Panc1 (cell line): ENCODE measurements at regions not wholly inside any gene's neighbourhood (a gene's known extent, or its start where the extent isn't known, plus 50 kb on each side); places are given as distances from the start of the nearest gene placed in this dataset.

Experiments
- ATAC-seq: fragments of 200-7000 bp; cut with Tn5 transposase; 2 replicates; pipeline ENCODE4 v1.9.1; 2020; ENCODE audit warnings: mild to moderate bottlenecking, moderate library complexity
- BruUV-seq: library from RNA; stranded (reverse); fragments of 400-500 nt; replicated peaks from 2 replicates; lab custom pipeline; 2021; lab: Mats Ljungman, UMichigan
- CTCF ChIA-PET: fragments of 300-600 bp; sonication (Branson Sonifier 250); formaldehyde crosslinking; loops from one replicate; lab custom pipeline; 2022; ENCODE audit warnings: antibody characterized with exemption; lab: Charles Lee
- POLR2A ChIA-PET: fragments of 300-600 bp; sonication (Branson Sonifier 250); formaldehyde crosslinking; loops from one replicate; lab custom pipeline; 2022; ENCODE audit warnings: antibody characterized with exemption; lab: Charles Lee
- DNase-seq: peaks from one replicate; pipeline ENCODE4 v3.0.0-alpha.2; 2010; ENCODE audit warnings: low read depth, low spot score
- H3K27ac ChIP-seq: 2 replicates; pipeline ENCODE4 v1.5.1; 2011; ENCODE audit warnings: mild to moderate bottlenecking, low read length, inconsistent platforms
- H3K27me3 ChIP-seq: fragments of 200-500 bp; sonication (Bioruptor generic); 2 replicates; pipeline ENCODE4 v1.6.0; 2014; ENCODE audit warnings: low read length, inconsistent platforms; ENCODE audit not compliant: control insufficient read depth, insufficient read depth
- H3K36me3 ChIP-seq: fragments of 200-500 bp; sonication (Bioruptor generic); 2 replicates; pipeline ENCODE4 v1.5.1; 2014; ENCODE audit warnings: inconsistent platforms, mild to moderate bottlenecking, low read length, moderate library complexity; ENCODE audit not compliant: control insufficient read depth, insufficient read depth
- H3K4me1 ChIP-seq: 2 replicates; pipeline ENCODE4 v1.5.1; 2011; ENCODE audit warnings: inconsistent platforms, mild to moderate bottlenecking, low read length, moderate library complexity; ENCODE audit not compliant: control insufficient read depth, insufficient read depth
- H3K4me3 ChIP-seq, 2 experiments: 2 replicates each; pipeline ENCODE4 v1.5.1; 2011 to 2012; ENCODE audit warnings: low read depth in 2 of 2, low read length in 2 of 2, mild to moderate bottlenecking in 2 of 2, inconsistent platforms in 1 of 2, moderate library complexity in 1 of 2
- H3K9me3 ChIP-seq: fragments of 200-500 bp; sonication (Bioruptor generic); 2 replicates; pipeline ENCODE4 v1.5.1; 2014; ENCODE audit warnings: low read depth, mild to moderate bottlenecking, inconsistent platforms, low read length, moderate library complexity; ENCODE audit not compliant: control insufficient read depth, insufficient read depth
- POLR2AphosphoS5 ChIP-seq: IDR thresholded peaks from 2 replicates; pipeline ENCODE4 v1.6.1; 2012; ENCODE audit warnings: mild to moderate bottlenecking, low read depth, low read length, moderate library complexity
- SIN3A ChIP-seq: IDR thresholded peaks from 2 replicates; pipeline ENCODE4 v1.6.1; 2012; ENCODE audit warnings: low read depth, mild to moderate bottlenecking, low read length, moderate library complexity, borderline replicate concordance; ENCODE audit not compliant: insufficient read depth
- TCF7L2 ChIP-seq: IDR thresholded peaks from 2 replicates; pipeline ENCODE4 v1.6.1; 2011; ENCODE audit warnings: mild to moderate bottlenecking, low read depth, low read length, inconsistent platforms
- in situ Hi-C: cut with HindIII; loops from 2 replicates; pipeline ENCODE4 v1.10.0; 2016; ENCODE audit warnings: low sequenced_read_pairs, low pct_unique_long_range_greater_than_20kb
- intact Hi-C: fragments of 100-400 bp; cut with micrococcal nuclease; formaldehyde crosslinking; loops from one replicate; pipeline ENCODE4 v1.10.0; 2022; ENCODE audit not compliant: unreplicated experiment
- TF ChIP-seq, protein P1 (sequence below): fragments of 450-650 bp; IDR thresholded peaks from 2 replicates; pipeline ENCODE4 v1.5.1; 2017; ENCODE audit warnings: mild to moderate bottlenecking
- TF ChIP-seq, protein P2 (sequence below), 2 experiments: IDR thresholded peaks; 2 replicates each; pipeline ENCODE4 v1.6.1; 2011 to 2012; ENCODE audit warnings: low read depth in 2 of 2, control low read depth in 1 of 2, low read length in 1 of 2, mild to moderate bottlenecking in 1 of 2, moderate library complexity in 1 of 2; ENCODE audit not compliant: insufficient read depth in 1 of 2

DNA sequence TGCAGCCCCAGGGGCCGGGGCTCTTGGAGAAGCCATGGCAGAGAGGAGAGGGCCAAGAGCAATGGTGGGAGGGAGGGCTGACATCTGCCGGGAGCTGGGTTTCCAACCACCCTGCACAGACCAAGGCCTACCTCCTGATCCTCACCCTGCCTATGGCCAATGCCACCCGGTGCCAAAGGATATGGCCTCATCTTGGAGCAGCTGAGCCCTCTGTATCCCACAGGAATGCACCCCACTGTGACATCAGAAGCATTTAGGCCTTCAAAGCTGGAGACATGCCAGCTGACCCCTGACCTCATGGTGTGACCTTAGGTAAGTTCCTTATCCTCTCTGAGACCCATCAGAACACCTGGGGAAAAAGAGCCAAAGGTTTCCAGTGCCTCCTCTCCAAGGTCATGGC, 113.6 kb upstream of the ZMIZ1 start:
- DNase-seq (no peak), ATAC-seq (no peak)
- Histone ChIP-seq H3K36me3 (no peaks in the 10 kb centered on the region), H3K27ac (no peak overlapping the region), H3K27me3 (no peaks in the 10 kb centered on the region), H3K4me3 (no peak overlapping the region), H3K4me1 (peaks cover 3% of the 10 kb centered on the region; the same call in 1 of the 2 replicates), H3K9me3 (no peaks in the 10 kb centered on the region)
- in situ Hi-C loops = no loop called here
- ChIA-PET CTCF (interaction anchor here (0.6 kb wide), 1 partner anchor 420 kb away, joined by 3 read pairs; no protein-coding TSS in a partner anchor), POLR2A (no interaction called here)
- TF ChIP-seq, protein P1, sequence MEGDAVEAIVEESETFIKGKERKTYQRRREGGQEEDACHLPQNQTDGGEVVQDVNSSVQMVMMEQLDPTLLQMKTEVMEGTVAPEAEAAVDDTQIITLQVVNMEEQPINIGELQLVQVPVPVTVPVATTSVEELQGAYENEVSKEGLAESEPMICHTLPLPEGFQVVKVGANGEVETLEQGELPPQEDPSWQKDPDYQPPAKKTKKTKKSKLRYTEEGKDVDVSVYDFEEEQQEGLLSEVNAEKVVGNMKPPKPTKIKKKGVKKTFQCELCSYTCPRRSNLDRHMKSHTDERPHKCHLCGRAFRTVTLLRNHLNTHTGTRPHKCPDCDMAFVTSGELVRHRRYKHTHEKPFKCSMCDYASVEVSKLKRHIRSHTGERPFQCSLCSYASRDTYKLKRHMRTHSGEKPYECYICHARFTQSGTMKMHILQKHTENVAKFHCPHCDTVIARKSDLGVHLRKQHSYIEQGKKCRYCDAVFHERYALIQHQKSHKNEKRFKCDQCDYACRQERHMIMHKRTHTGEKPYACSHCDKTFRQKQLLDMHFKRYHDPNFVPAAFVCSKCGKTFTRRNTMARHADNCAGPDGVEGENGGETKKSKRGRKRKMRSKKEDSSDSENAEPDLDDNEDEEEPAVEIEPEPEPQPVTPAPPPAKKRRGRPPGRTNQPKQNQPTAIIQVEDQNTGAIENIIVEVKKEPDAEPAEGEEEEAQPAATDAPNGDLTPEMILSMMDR = no peak
- no peak for TF ChIP-seq TCF7L2
- TF ChIP-seq SIN3A = no peak
- TF ChIP-seq, protein P2, sequence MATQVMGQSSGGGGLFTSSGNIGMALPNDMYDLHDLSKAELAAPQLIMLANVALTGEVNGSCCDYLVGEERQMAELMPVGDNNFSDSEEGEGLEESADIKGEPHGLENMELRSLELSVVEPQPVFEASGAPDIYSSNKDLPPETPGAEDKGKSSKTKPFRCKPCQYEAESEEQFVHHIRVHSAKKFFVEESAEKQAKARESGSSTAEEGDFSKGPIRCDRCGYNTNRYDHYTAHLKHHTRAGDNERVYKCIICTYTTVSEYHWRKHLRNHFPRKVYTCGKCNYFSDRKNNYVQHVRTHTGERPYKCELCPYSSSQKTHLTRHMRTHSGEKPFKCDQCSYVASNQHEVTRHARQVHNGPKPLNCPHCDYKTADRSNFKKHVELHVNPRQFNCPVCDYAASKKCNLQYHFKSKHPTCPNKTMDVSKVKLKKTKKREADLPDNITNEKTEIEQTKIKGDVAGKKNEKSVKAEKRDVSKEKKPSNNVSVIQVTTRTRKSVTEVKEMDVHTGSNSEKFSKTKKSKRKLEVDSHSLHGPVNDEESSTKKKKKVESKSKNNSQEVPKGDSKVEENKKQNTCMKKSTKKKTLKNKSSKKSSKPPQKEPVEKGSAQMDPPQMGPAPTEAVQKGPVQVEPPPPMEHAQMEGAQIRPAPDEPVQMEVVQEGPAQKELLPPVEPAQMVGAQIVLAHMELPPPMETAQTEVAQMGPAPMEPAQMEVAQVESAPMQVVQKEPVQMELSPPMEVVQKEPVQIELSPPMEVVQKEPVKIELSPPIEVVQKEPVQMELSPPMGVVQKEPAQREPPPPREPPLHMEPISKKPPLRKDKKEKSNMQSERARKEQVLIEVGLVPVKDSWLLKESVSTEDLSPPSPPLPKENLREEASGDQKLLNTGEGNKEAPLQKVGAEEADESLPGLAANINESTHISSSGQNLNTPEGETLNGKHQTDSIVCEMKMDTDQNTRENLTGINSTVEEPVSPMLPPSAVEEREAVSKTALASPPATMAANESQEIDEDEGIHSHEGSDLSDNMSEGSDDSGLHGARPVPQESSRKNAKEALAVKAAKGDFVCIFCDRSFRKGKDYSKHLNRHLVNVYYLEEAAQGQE (IDR thresholded peaks at IDR 0.05; ENCODE audit: insufficient read depth in 1 of 2, low read depth in 2 of 2, low read length in 1 of 2) = no peak
- no peak for TF ChIP-seq POLR2AphosphoS5
- no TSS peak for BruUV-seq
- intact Hi-C loops = no loop called here

DNA sequence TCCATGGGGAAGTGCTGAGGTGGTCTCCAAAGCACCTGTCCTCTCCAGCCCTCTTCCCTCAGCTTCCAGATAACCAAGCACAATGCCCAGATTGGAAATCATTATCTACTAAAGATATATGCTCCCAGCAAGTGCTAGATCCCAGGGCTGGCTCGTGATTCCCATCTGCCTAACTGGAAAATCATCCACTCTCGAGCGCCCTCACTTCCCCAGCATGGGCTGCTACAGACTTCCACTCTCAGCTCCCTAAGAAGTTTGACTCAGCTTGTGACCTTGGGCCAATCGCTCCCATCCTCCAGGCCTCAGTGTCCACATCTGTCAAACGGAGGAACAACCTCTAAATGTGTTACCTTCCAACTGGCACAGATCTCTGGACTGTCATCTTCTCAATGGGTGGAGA, 112.4 kb upstream of the ZMIZ1 start:
- Histone ChIP-seq H3K9me3 (no peaks in the 10 kb centered on the region), H3K27ac (no peak overlapping the region), H3K4me1 (peaks cover 4% of the 10 kb centered on the region), H3K4me3 (no peak overlapping the region), H3K36me3 (no peaks in the 10 kb centered on the region), H3K27me3 (no peaks in the 10 kb centered on the region)
- TF ChIP-seq, protein P2 (IDR thresholded peaks at IDR 0.05; ENCODE audit: insufficient read depth in 1 of 2, low read depth in 2 of 2, low read length in 1 of 2) = no peak
- TF ChIP-seq TCF7L2 (no peak), SIN3A (no peak), POLR2AphosphoS5 (no peak)
- TF ChIP-seq, protein P1 = no peak
- intact Hi-C loops = no loop called here
- no peak for DNase-seq
- no peak for ATAC-seq
- in situ Hi-C loops = no loop called here
- POLR2A ChIA-PET = interaction anchor here (0.6 to 0.7 kb wide), 2 partner anchors 18 to 85 kb away, joined by 3 to 14 read pairs; no protein-coding TSS in a partner anchor
- CTCF ChIA-PET = no interaction called here
- no TSS peak for BruUV-seq
